ENCODE measurements at regions not wholly inside any gene's neighbourhood (a gene's known extent, or its start where the extent isn't known, plus 50 kb on each side); places are given as distances from the start of the nearest gene placed in this dataset.

- DNase-seq = no peak
These were observed 328.3 kb downstream of the MFSD1 start for GRCh38 chr3:159130108-159130507.

- no peak for DNase-seq
These were observed 329.5 kb downstream of the MFSD1 start for GRCh38 chr3:159131376-159131775.

GRCh38 chr3:159137949-159138348 is 336.1 kb downstream of the MFSD1 start:
- DNase-seq = no peak

GRCh38 chr3:159139326-159139725 is 337.5 kb downstream of the MFSD1 start:
- no peak for DNase-seq

GRCh38 chr3:159144472-159144871 is 342.6 kb downstream of the MFSD1 start:
- DNase-seq = no peak

GRCh38 chr3:159144891-159145290 is 343.0 kb downstream of the MFSD1 start:
- DNase-seq = no peak

- no peak for DNase-seq
These were observed 344.5 kb downstream of the MFSD1 start for GRCh38 chr3:159146392-159146791.

- no peak for DNase-seq
These were observed 345.1 kb downstream of the MFSD1 start for GRCh38 chr3:159146856-159147435.

- no peak for DNase-seq
These were observed 346.0 kb downstream of the MFSD1 start for GRCh38 chr3:159147813-159148212.

- no peak for DNase-seq
These were observed 346.6 kb downstream of the MFSD1 start for GRCh38 chr3:159148466-159148865.

GRCh38 chr3:159149131-159149530 is 347.3 kb downstream of the MFSD1 start:
- DNase-seq = no peak

GRCh38 chr3:159149633-159150032 is 347.8 kb downstream of the MFSD1 start:
- DNase-seq = no peak

GRCh38 chr3:159150180-159150579 is 348.3 kb downstream of the MFSD1 start:
- DNase-seq = no peak

- no peak for DNase-seq
These were observed 349.3 kb downstream of the MFSD1 start for GRCh38 chr3:159151130-159151529.

GRCh38 chr3:159157275-159157674 is 355.4 kb downstream of the MFSD1 start:
- no peak for DNase-seq

GRCh38 chr3:159158213-159158612 is 356.4 kb downstream of the MFSD1 start:
- DNase-seq = no peak

GRCh38 chr3:159158801-159159200 is 356.9 kb downstream of the MFSD1 start:
- no peak for DNase-seq

- no peak for DNase-seq
These were observed 357.7 kb downstream of the MFSD1 start for GRCh38 chr3:159159546-159159945.

GRCh38 chr3:159163656-159164055 is 361.8 kb downstream of the MFSD1 start:
- no peak for DNase-seq

GRCh38 chr3:159165961-159166360 is 364.1 kb downstream of the MFSD1 start:
- no peak for DNase-seq

GRCh38 chr3:159166899-159167586 is 365.2 kb downstream of the MFSD1 start:
- DNase-seq = no peak

- no peak for DNase-seq
These were observed 366.9 kb downstream of the MFSD1 start for GRCh38 chr3:159168788-159169187.

- DNase-seq = no peak
These were observed 368.0 kb downstream of the MFSD1 start for GRCh38 chr3:159169828-159170227.

- DNase-seq = no peak
These were observed 368.7 kb downstream of the MFSD1 start for GRCh38 chr3:159170436-159171003.

- DNase-seq = no peak
These were observed 369.5 kb downstream of the MFSD1 start for GRCh38 chr3:159171333-159171732.
